ENCODE measurements at regions not wholly inside any gene's neighbourhood (a gene's known extent, or its start where the extent isn't known, plus 50 kb on each side); places are given as distances from the start of the nearest gene placed in this dataset.

- TF ChIP-seq, protein P1, sequence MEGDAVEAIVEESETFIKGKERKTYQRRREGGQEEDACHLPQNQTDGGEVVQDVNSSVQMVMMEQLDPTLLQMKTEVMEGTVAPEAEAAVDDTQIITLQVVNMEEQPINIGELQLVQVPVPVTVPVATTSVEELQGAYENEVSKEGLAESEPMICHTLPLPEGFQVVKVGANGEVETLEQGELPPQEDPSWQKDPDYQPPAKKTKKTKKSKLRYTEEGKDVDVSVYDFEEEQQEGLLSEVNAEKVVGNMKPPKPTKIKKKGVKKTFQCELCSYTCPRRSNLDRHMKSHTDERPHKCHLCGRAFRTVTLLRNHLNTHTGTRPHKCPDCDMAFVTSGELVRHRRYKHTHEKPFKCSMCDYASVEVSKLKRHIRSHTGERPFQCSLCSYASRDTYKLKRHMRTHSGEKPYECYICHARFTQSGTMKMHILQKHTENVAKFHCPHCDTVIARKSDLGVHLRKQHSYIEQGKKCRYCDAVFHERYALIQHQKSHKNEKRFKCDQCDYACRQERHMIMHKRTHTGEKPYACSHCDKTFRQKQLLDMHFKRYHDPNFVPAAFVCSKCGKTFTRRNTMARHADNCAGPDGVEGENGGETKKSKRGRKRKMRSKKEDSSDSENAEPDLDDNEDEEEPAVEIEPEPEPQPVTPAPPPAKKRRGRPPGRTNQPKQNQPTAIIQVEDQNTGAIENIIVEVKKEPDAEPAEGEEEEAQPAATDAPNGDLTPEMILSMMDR (IDR thresholded peaks at IDR 0.05) = no peak
- TF ChIP-seq MAX (CRISPR knock-in tag; IDR thresholded peaks at IDR 0.05) (no peak), ELF4 (CRISPR knock-in tag; IDR thresholded peaks at IDR 0.05; ENCODE audit: low read depth) (no peak), ZNF416 (CRISPR knock-in tag; IDR thresholded peaks at IDR 0.05) (no peak), USF1 (CRISPR knock-in tag; IDR thresholded peaks at IDR 0.05) (no peak), ZNF281 (CRISPR knock-in tag; IDR thresholded peaks at IDR 0.05) (no peak), ZNF138 (CRISPR knock-in tag; conservative IDR thresholded peaks at IDR 0.05) (no peak), FOXK1 (CRISPR knock-in tag; IDR thresholded peaks at IDR 0.05) (no peak), ATF3 (CRISPR knock-in tag; conservative IDR thresholded peaks at IDR 0.05) (no peak), OVOL2 (CRISPR knock-in tag; IDR thresholded peaks at IDR 0.05; ENCODE audit: borderline replicate concordance) (no peak), ATF1 (CRISPR knock-in tag; IDR thresholded peaks at IDR 0.05) (no peak), ZMAT4 (CRISPR knock-in tag; IDR thresholded peaks at IDR 0.05) (no peak)
- TF ChIP-seq, protein P2, sequence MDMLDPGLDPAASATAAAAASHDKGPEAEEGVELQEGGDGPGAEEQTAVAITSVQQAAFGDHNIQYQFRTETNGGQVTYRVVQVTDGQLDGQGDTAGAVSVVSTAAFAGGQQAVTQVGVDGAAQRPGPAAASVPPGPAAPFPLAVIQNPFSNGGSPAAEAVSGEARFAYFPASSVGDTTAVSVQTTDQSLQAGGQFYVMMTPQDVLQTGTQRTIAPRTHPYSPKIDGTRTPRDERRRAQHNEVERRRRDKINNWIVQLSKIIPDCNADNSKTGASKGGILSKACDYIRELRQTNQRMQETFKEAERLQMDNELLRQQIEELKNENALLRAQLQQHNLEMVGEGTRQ (CRISPR knock-in tag; IDR thresholded peaks at IDR 0.05) = no peak
Measured at GRCh38 chr10:108005627-108006026, 841.1 kb upstream of the SORCS1 start.

Data from WTC11 (cell line).